ENCODE measurements at regions not wholly inside any gene's neighbourhood (a gene's known extent, or its start where the extent isn't known, plus 50 kb on each side); places are given as distances from the start of the nearest gene placed in this dataset.

- FAIRE-seq, result no peak
- intact Hi-C loops (cut with DNase I), result no loop called here
- no peak overlapping the region for H3K27ac ChIP-seq (ENCODE audit: low read depth in 2 of 2, low read length in 2 of 2)
- TF ChIP-seq CTCF (IDR thresholded peaks at IDR 0.05; ENCODE audit: borderline replicate concordance, extremely low read depth, insufficient read depth), result no peak
- no peaks in the 10 kb centered on the region for H3K4me1 ChIP-seq (ENCODE audit: control insufficient read depth in 2 of 3, insufficient read depth in 2 of 3, low read depth in 1 of 3, low read length in 3 of 3)
- H3K27me3 ChIP-seq (ENCODE audit: control insufficient read depth, insufficient read depth, low read length), result no peaks in the 10 kb centered on the region
- DNase-seq, result no peak
- H3K9me3 ChIP-seq (ENCODE audit: control insufficient read depth in 2 of 3, insufficient read depth in 1 of 3, low read length in 3 of 3), result no peaks in the 10 kb centered on the region
- no peak overlapping the region for H3K9ac ChIP-seq (ENCODE audit: low read length in 3 of 3)
- H3K4me3 ChIP-seq (ENCODE audit: low read length in 3 of 3), result no peak overlapping the region
- no peaks in the 10 kb centered on the region for H3K36me3 ChIP-seq (ENCODE audit: control insufficient read depth in 2 of 3, insufficient read depth in 3 of 3, low read length in 3 of 3)
These were observed 170.3 kb downstream of the TBX22 start for GRCh38 chrX:80184854-80185253.

- DNase-seq (no peak), FAIRE-seq (no peak)
- no peaks in the 10 kb centered on the region for H3K4me1 ChIP-seq (ENCODE audit: control insufficient read depth in 2 of 3, insufficient read depth in 2 of 3, low read depth in 1 of 3, low read length in 3 of 3)
- no peak overlapping the region for H3K4me3 ChIP-seq (ENCODE audit: low read length in 3 of 3)
- H3K27me3 ChIP-seq (ENCODE audit: control insufficient read depth, insufficient read depth, low read length), result no peaks in the 10 kb centered on the region
- H3K36me3 ChIP-seq (ENCODE audit: control insufficient read depth in 2 of 3, insufficient read depth in 3 of 3, low read length in 3 of 3), result no peaks in the 10 kb centered on the region
- intact Hi-C loops (cut with DNase I), result no loop called here
- H3K27ac ChIP-seq (ENCODE audit: low read depth in 2 of 2, low read length in 2 of 2), result no peak overlapping the region
- no peak for TF ChIP-seq CTCF (IDR thresholded peaks at IDR 0.05; ENCODE audit: borderline replicate concordance, extremely low read depth, insufficient read depth)
- H3K9ac ChIP-seq (ENCODE audit: low read length in 3 of 3), result no peak overlapping the region
- H3K9me3 ChIP-seq (ENCODE audit: control insufficient read depth in 2 of 3, insufficient read depth in 1 of 3, low read length in 3 of 3), result no peaks in the 10 kb centered on the region
These were observed 192.1 kb downstream of the TBX22 start for GRCh38 chrX:80206647-80207046.

GRCh38 chrX:80207327-80207726 is 192.8 kb downstream of the TBX22 start:
- DNase-seq, result peak in 1 of 5 donors; percentile 56
- Histone ChIP-seq H3K9ac (ENCODE audit: low read length in 3 of 3) (no peak overlapping the region), H3K27ac (ENCODE audit: low read depth in 2 of 2, low read length in 2 of 2) (no peak overlapping the region), H3K9me3 (ENCODE audit: control insufficient read depth in 2 of 3, insufficient read depth in 1 of 3, low read length in 3 of 3) (no peaks in the 10 kb centered on the region), H3K4me1 (ENCODE audit: control insufficient read depth in 2 of 3, insufficient read depth in 2 of 3, low read depth in 1 of 3, low read length in 3 of 3) (no peaks in the 10 kb centered on the region), H3K27me3 (ENCODE audit: control insufficient read depth, insufficient read depth, low read length) (no peaks in the 10 kb centered on the region), H3K4me3 (ENCODE audit: low read length in 3 of 3) (no peak overlapping the region), H3K36me3 (ENCODE audit: control insufficient read depth in 2 of 3, insufficient read depth in 3 of 3, low read length in 3 of 3) (no peaks in the 10 kb centered on the region)
- FAIRE-seq, result no peak
- intact Hi-C loops (cut with DNase I), result no loop called here
- no peak for TF ChIP-seq CTCF (IDR thresholded peaks at IDR 0.05; ENCODE audit: borderline replicate concordance, extremely low read depth, insufficient read depth)

GRCh38 chrX:80216086-80216485 is 201.5 kb downstream of the TBX22 start:
- H3K27me3 ChIP-seq (ENCODE audit: control insufficient read depth, insufficient read depth, low read length), result no peaks in the 10 kb centered on the region
- TF ChIP-seq CTCF (IDR thresholded peaks at IDR 0.05; ENCODE audit: borderline replicate concordance, extremely low read depth, insufficient read depth), result no peak
- FAIRE-seq (no peak), DNase-seq (no peak)
- no peaks in the 10 kb centered on the region for H3K4me1 ChIP-seq (ENCODE audit: control insufficient read depth in 2 of 3, insufficient read depth in 2 of 3, low read depth in 1 of 3, low read length in 3 of 3)
- intact Hi-C loops (cut with DNase I), result no loop called here
- no peaks in the 10 kb centered on the region for H3K9me3 ChIP-seq (ENCODE audit: control insufficient read depth in 2 of 3, insufficient read depth in 1 of 3, low read length in 3 of 3)
- no peak overlapping the region for H3K9ac ChIP-seq (ENCODE audit: low read length in 3 of 3)
- H3K4me3 ChIP-seq (ENCODE audit: low read length in 3 of 3), result no peak overlapping the region
- no peaks in the 10 kb centered on the region for H3K36me3 ChIP-seq (ENCODE audit: control insufficient read depth in 2 of 3, insufficient read depth in 3 of 3, low read length in 3 of 3)
- H3K27ac ChIP-seq (ENCODE audit: low read depth in 2 of 2, low read length in 2 of 2), result no peak overlapping the region

All from kidney (tissue), 13 donors.